Right lobe of liver (tissue), 6 donors: ENCODE measurements at regions not wholly inside any gene's neighbourhood (a gene's known extent, or its start where the extent isn't known, plus 50 kb on each side); places are given as distances from the start of the nearest gene placed in this dataset.

Source experiments
- ATAC-seq, 4 donors: fragments of 200-7000 bp; cut with Tn5 transposase; one replicate each; pipeline ENCODE4 v1.9.1; 2020; ENCODE audit warnings: mild to moderate bottlenecking in 4 of 4, moderate library complexity in 4 of 4
- DNase-seq, 3 donors: peaks; one replicate each; pipeline ENCODE4 v3.0.0-alpha.2; 2020
- H3K27ac ChIP-seq, 3 donors: fragments of 200-600 bp; one replicate each; pipeline ENCODE4 v1.8.0; 2022
- H3K27me3 ChIP-seq, 2 donors: fragments of 200-600 bp; one replicate each; pipeline ENCODE4 v1.8.0; 2022
- H3K36me3 ChIP-seq, 4 donors: fragments of 200-600 bp; sonication (generic) in 1 of 4; one replicate each; pipeline versions ENCODE4 v1.5.1 to v1.8.0; 2017 to 2022; ENCODE audit warnings: control low read depth in 1 of 4
- H3K4me1 ChIP-seq, 4 donors: fragments of 200-600 bp; sonication (generic) in 1 of 4; one replicate each; pipeline versions ENCODE4 v1.5.1 to v1.8.0; 2017 to 2022; ENCODE audit warnings: control low read depth in 1 of 4
- H3K4me3 ChIP-seq, 3 donors: fragments of 200-600 bp; one replicate each; pipeline ENCODE4 v1.8.0; 2022
- H3K9me3 ChIP-seq, 4 donors: fragments of 200-600 bp; sonication (generic) in 1 of 4; one replicate each; pipeline versions ENCODE4 v1.5.1 to v1.8.0; 2017 to 2022; ENCODE audit warnings: control low read depth in 1 of 4
- CTCF ChIP-seq, 4 donors: fragments of 200-600 bp in 3 of 4; fragments of 450-650 bp in 1 of 4; IDR thresholded peaks; one replicate each; pipeline versions ENCODE4 v1.5.1 to v1.8.0; 2016 to 2022; ENCODE audit warnings: antibody characterized with exemption in 4 of 4, mild to moderate bottlenecking in 2 of 4
- POLR2A ChIP-seq: fragments of 450-650 bp; IDR thresholded peaks from one replicate; pipeline ENCODE4 v1.6.1; 2017; ENCODE audit warnings: antibody characterized with exemption, mild to moderate bottlenecking
- WGBS: methylation state at CpG from one replicate; pipeline ENCODE4 v1.1.6; 2018; ENCODE audit warnings: low coverage, low lambda C conversion rate; ENCODE audit not compliant: insufficient coverage; ENCODE audit errors: missing lambda C conversion rate; 5-methylcytosine and 5-hydroxymethylcytosine counted together
- intact Hi-C, 2 donors: fragments of 100-400 bp; cut with DNase I; formaldehyde crosslinking; loops; one replicate each; pipeline versions ENCODE4 v1.11.2 to v1.14.1; 2022
- donor health status: DM: no; HTN: yes; CAD: no.
- donor health status: DM: no; HTN: no; CAD: no.
- donor health status: DM: no; HTN: no; CAD: no.
- donor health status: DM: no; HTN: yes; CAD: no.
- donor health status: DM: no; HTN: yes; CAD: no.

DNA sequence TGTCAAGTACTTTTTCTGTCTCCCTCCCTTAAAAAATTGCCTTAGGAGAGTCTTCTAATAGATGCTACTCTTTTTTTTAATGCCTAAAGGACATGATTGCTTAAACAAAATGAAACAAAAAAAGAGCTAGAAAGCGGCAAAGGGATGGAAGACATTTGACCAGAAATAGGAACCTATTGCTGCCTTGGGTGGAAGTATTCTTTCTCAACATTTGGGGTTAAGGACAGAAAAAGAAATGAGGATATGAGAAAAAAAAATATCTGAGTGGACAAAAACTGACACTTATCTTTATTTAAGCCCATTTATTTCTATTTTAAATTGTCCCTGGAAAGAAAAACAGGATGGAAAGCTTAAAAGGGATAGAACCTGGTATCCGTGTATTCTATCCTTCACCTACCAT, 664.9 kb upstream of the CITED2 start:
- Histone ChIP-seq H3K4me3 (no peak overlapping the region), H3K27ac (no peak overlapping the region), H3K27me3 (no peaks in the 10 kb centered on the region), H3K4me1 (peaks cover 0 to 13% (median 0%) of the 10 kb centered on the region in 4 donors), H3K36me3 (no peaks in the 10 kb centered on the region), H3K9me3 (no peaks in the 10 kb centered on the region)
- WGBS, result 57% methylated on average over 2 of the region's 2 CpGs
- ATAC-seq (no peak), DNase-seq (no peak)
- intact Hi-C loops, result no loop called here
- TF ChIP-seq POLR2A, result no peak
- TF ChIP-seq CTCF (IDR thresholded peaks at IDR 0.05), result no peak

GRCh38 chr6:140036196-140036595, 661.7 kb upstream of the CITED2 start:
- no peak overlapping the region for H3K27ac ChIP-seq
- WGBS, result 68% methylated on average over 3 of the region's 3 CpGs
- no peak for ATAC-seq
- no peaks in the 10 kb centered on the region for H3K27me3 ChIP-seq
- DNase-seq, result no peak
- H3K9me3 ChIP-seq, result no peaks in the 10 kb centered on the region
- no peaks in the 10 kb centered on the region for H3K36me3 ChIP-seq
- no peak overlapping the region for H3K4me3 ChIP-seq
- no peaks in the 10 kb centered on the region for H3K4me1 ChIP-seq
- TF ChIP-seq CTCF (IDR thresholded peaks at IDR 0.05) (no peak), POLR2A (no peak)
- intact Hi-C loops, result no loop called here

DNA sequence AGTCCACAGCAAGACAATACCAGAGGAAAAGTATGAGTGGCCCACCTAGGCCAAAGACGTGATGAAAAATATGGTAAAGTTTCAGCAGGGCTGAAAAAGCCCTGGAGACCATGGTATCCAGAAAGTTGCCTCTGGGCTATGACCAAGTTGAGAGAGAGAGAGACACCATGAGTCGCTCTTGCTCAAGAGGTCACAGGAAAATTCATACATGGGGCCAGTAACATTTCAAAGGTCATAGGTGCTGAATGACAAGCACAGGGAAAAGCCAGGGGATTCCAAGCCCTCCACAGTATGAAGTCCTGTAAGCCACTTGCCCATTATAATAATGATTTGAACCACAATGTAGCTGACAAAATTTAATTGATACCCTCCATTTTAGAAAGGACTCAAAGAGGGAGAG, 657.7 kb upstream of the CITED2 start:
- intact Hi-C loops, result no loop called here
- DNase-seq, result no peak
- peak in 2 of 4 donors; percentile 62 to 83 for ATAC-seq
- Histone ChIP-seq H3K4me3 (no peak overlapping the region), H3K36me3 (no peaks in the 10 kb centered on the region), H3K9me3 (no peaks in the 10 kb centered on the region), H3K27ac (no peak overlapping the region), H3K27me3 (no peaks in the 10 kb centered on the region), H3K4me1 (no peaks in the 10 kb centered on the region)
- TF ChIP-seq POLR2A (no peak), CTCF (IDR thresholded peaks at IDR 0.05) (no peak)
- WGBS, result 58% methylated on average over 2 of the region's 2 CpGs

- no peaks in the 10 kb centered on the region for H3K36me3 ChIP-seq
- intact Hi-C loops, result no loop called here
- ATAC-seq (no peak), DNase-seq (no peak)
- H3K4me1 ChIP-seq, result no peaks in the 10 kb centered on the region
- no peaks in the 10 kb centered on the region for H3K9me3 ChIP-seq
- no peak overlapping the region for H3K4me3 ChIP-seq
- H3K27ac ChIP-seq, result no peak overlapping the region
- no peaks in the 10 kb centered on the region for H3K27me3 ChIP-seq
- WGBS, result 70% methylated on average over 3 of the region's 3 CpGs
- no peak for TF ChIP-seq CTCF (IDR thresholded peaks at IDR 0.05)
- TF ChIP-seq POLR2A, result no peak
These were observed 655.1 kb upstream of the CITED2 start for GRCh38 chr6:140029551-140029950.

DNA sequence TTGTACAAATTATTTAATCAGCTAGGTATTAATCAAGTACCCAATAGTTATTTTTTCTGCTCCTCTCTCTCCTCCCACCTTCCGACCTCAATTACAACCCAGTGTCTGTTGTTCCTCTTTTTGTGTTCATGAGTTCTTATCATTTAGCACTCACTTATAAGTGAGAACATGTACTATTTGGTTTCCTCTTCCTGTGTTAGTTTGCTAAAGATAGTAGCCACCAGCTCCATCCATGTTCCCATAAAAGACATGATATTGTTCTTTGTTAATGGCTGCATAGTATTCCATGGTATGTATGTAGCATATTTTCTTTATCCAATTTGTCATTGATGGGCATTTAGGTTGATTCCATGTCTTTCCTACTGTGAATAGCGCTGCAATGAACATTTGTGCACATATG, 652.8 kb upstream of the CITED2 start:
- H3K27ac ChIP-seq, result no peak overlapping the region
- H3K4me1 ChIP-seq, result no peaks in the 10 kb centered on the region
- no peaks in the 10 kb centered on the region for H3K36me3 ChIP-seq
- no peak overlapping the region for H3K4me3 ChIP-seq
- WGBS, result 55% methylated on average over 2 of the region's 2 CpGs
- no peak for ATAC-seq
- intact Hi-C loops, result no loop called here
- DNase-seq, result no peak
- H3K27me3 ChIP-seq, result no peaks in the 10 kb centered on the region
- no peaks in the 10 kb centered on the region for H3K9me3 ChIP-seq
- TF ChIP-seq CTCF (IDR thresholded peaks at IDR 0.05), result no peak
- TF ChIP-seq POLR2A, result no peak
